WI38 (cell line): ENCODE measurements at regions not wholly inside any gene's neighbourhood (a gene's known extent, or its start where the extent isn't known, plus 50 kb on each side); places are given as distances from the start of the nearest gene placed in this dataset.
A peak's percentile ranks its signal among the peaks of the same experiment; 100 is the strongest.

ENCODE experiments used
- H3K4me3 ChIP-seq: 2 replicates; pipeline ENCODE4 v1.5.1; 2011; ENCODE audit warnings: low read depth, mild to moderate bottlenecking, control low read depth, low read length
- TF ChIP-seq, protein P1 (sequence below): IDR thresholded peaks from 2 replicates; pipeline ENCODE4 v1.5.1; 2012; ENCODE audit warnings: low read depth, mild to moderate bottlenecking, control low read depth, low read length

DNA sequence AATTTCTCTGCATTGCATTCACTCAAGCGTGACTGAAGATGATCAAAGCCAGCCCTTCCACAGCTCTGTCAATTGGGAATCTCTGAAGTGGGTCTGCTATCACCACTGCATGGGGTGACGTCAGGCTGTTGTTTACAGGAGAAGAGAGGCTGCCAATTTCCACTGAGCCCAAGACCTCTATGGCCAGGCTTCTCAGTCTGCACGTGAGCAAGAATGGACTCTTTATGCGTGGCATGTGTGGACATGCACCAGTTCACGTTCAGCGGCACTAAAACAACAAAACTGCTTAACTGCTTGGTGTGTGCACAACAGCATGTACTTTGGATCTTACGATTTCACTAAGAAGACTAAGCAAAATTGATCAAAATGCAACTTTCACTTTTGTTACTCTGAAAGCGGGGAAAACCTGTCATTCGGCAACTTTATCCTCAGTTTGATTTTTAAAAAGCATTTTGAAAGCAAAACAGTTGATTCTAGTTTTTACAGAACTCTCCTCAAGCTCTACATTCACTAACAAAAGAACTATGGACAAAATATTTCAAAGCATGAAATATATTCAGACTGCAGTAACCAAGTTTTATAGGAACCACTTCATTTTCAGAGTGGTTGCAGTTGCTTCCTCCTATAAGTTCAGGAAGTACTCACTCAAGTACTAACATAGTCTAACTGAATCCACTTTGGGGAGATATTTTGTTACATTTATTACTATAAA, 77.0 kb upstream of the SERTAD2 start:
- TF ChIP-seq, protein P1, sequence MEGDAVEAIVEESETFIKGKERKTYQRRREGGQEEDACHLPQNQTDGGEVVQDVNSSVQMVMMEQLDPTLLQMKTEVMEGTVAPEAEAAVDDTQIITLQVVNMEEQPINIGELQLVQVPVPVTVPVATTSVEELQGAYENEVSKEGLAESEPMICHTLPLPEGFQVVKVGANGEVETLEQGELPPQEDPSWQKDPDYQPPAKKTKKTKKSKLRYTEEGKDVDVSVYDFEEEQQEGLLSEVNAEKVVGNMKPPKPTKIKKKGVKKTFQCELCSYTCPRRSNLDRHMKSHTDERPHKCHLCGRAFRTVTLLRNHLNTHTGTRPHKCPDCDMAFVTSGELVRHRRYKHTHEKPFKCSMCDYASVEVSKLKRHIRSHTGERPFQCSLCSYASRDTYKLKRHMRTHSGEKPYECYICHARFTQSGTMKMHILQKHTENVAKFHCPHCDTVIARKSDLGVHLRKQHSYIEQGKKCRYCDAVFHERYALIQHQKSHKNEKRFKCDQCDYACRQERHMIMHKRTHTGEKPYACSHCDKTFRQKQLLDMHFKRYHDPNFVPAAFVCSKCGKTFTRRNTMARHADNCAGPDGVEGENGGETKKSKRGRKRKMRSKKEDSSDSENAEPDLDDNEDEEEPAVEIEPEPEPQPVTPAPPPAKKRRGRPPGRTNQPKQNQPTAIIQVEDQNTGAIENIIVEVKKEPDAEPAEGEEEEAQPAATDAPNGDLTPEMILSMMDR: no peak
- H3K4me3 ChIP-seq: peak overlapping the region; percentile 60

DNA sequence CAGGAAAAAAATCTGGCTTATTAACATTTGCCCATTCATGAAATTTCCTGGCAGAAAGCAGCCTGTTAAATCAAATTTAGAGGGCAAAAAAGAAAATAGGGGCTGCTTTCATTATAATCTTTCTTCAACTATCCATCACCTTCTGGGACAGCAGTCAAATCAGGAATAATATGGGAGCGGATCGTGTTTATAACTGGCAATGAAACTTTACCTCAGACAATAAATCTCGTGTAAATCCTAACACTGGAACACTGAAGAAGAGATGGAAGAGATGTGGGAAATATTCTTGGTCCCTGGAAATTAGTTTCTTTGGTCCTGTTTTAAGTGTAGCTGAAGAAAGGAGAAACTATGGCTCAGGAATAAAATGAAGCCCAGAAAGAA, 77.5 kb upstream of the SERTAD2 start:
- TF ChIP-seq, protein P1: no peak
- H3K4me3 ChIP-seq: no peak overlapping the region

DNA sequence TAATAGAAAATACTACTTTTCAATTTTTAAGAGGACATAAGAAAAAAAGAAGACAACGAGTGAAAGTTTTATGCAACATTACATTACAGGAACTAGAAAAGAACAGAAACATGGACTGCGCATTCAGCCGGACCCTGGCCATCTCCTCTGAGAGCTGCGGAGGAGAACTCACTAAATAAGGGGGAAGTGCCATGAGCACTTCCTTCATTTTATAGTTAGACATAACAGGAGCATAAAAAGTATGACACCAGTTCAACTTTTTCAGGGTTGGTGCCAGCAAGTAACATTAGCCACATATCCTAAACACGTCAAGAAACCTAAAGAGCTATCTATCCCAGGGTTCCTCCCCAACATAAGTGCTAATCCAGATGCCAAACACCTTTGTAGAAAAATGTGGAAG, 78.0 kb upstream of the SERTAD2 start:
- H3K4me3 ChIP-seq: no peak overlapping the region
- TF ChIP-seq, protein P1: no peak

DNA sequence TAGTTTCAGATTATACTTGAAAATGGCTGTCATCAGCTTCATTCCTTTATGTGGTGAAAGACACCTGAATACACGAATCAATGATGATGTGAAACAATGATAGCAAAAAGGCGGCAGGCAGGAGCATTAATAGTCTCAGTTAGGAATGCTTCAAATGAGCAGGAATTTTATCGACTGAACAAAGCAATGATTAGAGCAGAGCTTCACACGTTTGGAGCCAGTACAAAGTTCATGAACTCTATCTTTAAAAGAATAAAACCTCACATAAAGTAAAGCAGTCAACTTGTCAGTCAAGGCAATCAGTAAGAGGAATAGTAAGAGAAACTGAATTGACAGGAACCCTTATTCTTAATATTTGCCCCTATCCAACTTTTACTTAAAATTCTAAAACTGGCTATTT, 78.4 kb upstream of the SERTAD2 start:
- TF ChIP-seq, protein P1: no peak
- H3K4me3 ChIP-seq: no peak overlapping the region

DNA sequence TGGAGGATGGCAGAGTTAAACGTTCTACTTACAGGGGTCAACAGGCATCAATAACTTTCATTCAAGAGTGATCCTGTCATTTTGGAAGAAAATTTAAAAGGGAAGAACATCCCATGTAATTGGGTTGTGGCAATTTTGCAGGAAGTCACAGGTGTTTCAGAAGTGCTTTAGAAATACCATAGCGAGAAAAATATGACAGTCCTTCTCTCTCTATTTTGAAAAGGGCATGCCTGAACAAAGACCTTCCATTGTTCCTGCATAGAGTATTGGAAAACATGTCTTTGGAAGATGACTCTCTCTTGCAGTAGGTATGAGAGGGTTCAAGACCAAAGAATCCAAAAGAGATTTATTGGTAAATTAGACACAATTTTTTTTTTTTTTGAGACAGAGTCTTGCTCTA, 81.8 kb upstream of the SERTAD2 start:
- H3K4me3 ChIP-seq: no peak overlapping the region
- TF ChIP-seq, protein P1: no peak

DNA sequence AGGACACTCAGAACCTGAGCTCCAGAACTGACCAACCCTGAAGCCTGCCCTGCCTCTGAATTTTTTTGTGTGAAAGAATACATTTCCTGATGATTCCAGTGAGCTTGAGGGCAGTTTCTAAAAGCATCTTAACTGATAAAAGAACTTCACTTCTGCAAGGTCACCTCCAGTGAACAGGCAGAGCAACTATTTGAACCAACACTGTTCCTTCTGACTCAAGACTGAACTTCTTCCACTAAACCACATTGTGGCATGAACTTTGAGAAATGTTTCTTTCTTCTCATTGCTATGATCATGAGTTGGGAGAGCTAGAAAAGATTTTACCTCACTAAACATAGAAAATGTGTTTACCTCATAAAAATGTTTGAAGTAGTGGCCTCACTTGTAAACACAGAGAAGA, 83.8 kb upstream of the SERTAD2 start:
- TF ChIP-seq, protein P1: no peak
- H3K4me3 ChIP-seq: no peak overlapping the region

DNA sequence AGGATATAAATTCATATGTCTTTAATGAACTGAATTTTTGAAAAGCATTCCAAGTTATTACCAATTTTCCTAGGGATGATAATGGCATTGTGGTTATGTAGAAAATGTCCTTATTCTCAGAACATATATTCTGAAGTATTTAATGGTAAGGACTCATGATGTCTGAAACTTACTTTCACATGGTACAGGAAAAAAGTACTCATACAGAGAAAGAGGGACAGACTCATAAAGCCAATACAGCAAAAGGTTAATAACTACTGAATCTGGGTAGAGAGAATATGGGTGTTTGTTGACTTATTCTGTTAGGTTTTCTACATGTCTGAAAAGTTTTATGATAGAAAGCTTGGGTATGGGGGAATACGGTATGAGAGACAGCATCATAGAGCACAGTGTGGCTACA, 84.3 kb upstream of the SERTAD2 start:
- TF ChIP-seq, protein P1: no peak
- no peak overlapping the region for H3K4me3 ChIP-seq
